ENCODE measurements at regions not wholly inside any gene's neighbourhood (a gene's known extent, or its start where the extent isn't known, plus 50 kb on each side); places are given as distances from the start of the nearest gene placed in this dataset.

DNA sequence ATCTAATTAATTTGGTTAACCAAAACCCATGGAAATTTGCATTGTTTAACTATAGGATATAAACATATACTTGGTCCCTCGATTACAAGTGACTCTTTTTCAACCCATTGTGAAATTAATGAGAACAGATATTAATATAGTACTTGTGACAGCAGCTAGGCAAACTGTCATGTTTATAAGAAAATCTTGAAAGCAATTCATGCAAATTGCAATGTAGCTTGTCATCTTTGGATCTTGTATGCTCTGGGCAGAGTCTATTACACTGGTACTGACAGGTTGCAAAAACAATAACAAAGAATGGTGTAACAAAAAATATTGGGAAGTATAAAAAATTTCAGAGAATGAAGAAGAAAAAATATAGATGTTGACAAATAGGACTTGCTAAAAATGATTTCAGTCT lies 941.0 kb downstream of the DNAH5 start:
- no peaks in the 10 kb centered on the region for H3K36me3 Mint-ChIP-seq (ENCODE audit: low read depth)
- no peaks in the 10 kb centered on the region for H3K9me3 Mint-ChIP-seq
- H3K4me3 Mint-ChIP-seq, result no peak overlapping the region
- TF ChIP-seq, protein P1, sequence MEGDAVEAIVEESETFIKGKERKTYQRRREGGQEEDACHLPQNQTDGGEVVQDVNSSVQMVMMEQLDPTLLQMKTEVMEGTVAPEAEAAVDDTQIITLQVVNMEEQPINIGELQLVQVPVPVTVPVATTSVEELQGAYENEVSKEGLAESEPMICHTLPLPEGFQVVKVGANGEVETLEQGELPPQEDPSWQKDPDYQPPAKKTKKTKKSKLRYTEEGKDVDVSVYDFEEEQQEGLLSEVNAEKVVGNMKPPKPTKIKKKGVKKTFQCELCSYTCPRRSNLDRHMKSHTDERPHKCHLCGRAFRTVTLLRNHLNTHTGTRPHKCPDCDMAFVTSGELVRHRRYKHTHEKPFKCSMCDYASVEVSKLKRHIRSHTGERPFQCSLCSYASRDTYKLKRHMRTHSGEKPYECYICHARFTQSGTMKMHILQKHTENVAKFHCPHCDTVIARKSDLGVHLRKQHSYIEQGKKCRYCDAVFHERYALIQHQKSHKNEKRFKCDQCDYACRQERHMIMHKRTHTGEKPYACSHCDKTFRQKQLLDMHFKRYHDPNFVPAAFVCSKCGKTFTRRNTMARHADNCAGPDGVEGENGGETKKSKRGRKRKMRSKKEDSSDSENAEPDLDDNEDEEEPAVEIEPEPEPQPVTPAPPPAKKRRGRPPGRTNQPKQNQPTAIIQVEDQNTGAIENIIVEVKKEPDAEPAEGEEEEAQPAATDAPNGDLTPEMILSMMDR (IDR thresholded peaks at IDR 0.05; ENCODE audit: unreplicated experiment in 3 of 3), result no peak
- H3K27me3 Mint-ChIP-seq (ENCODE audit: low read depth), result no peaks in the 10 kb centered on the region
- no peak overlapping the region for H3K27ac Mint-ChIP-seq
- no peaks in the 10 kb centered on the region for H3K4me1 Mint-ChIP-seq

- Mint-ChIP-seq H3K36me3 (ENCODE audit: low read depth) (no peaks in the 10 kb centered on the region), H3K4me1 (no peaks in the 10 kb centered on the region), H3K4me3 (no peak overlapping the region), H3K9me3 (no peaks in the 10 kb centered on the region), H3K27me3 (ENCODE audit: low read depth) (no peaks in the 10 kb centered on the region), H3K27ac (no peak overlapping the region)
- TF ChIP-seq, protein P1 (IDR thresholded peaks at IDR 0.05; ENCODE audit: unreplicated experiment in 3 of 3), result no peak
These were observed 944.8 kb downstream of the DNAH5 start for GRCh38 chr5:12999667-13000066.

- Mint-ChIP-seq H3K4me1 (no peaks in the 10 kb centered on the region), H3K36me3 (ENCODE audit: low read depth) (no peaks in the 10 kb centered on the region), H3K27me3 (ENCODE audit: low read depth) (no peaks in the 10 kb centered on the region), H3K4me3 (no peak overlapping the region), H3K27ac (no peak overlapping the region), H3K9me3 (no peaks in the 10 kb centered on the region)
- TF ChIP-seq, protein P1 (IDR thresholded peaks at IDR 0.05; ENCODE audit: unreplicated experiment in 3 of 3), result no peak
These were observed 959.3 kb downstream of the DNAH5 start for GRCh38 chr5:12985142-12985541.

DNA sequence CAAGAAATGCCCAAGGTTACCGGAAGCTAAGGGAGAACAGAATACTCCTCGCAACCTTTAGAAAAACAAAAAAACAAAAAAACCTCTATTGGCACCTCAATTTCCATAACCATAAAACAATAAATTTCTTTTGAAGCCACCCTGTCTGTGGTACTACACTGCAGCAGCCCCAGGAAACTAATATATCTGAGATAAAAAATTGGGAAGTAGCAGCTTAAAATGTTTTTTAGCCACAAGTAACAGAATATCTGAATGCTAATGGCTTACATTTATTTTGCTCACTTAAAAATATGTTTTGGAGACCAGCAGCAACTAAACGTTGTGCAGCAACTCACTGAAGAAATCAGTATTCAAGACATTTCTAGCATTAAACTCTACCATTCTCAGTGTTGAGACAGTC lies 969.6 kb downstream of the DNAH5 start:
- no peak overlapping the region for H3K4me3 Mint-ChIP-seq
- no peak overlapping the region for H3K27ac Mint-ChIP-seq
- no peaks in the 10 kb centered on the region for H3K9me3 Mint-ChIP-seq
- no peaks in the 10 kb centered on the region for H3K4me1 Mint-ChIP-seq
- TF ChIP-seq, protein P1 (IDR thresholded peaks at IDR 0.05; ENCODE audit: unreplicated experiment in 3 of 3), result no peak
- no peaks in the 10 kb centered on the region for H3K27me3 Mint-ChIP-seq (ENCODE audit: low read depth)
- no peaks in the 10 kb centered on the region for H3K36me3 Mint-ChIP-seq (ENCODE audit: low read depth)

- no peak overlapping the region for H3K27ac Mint-ChIP-seq
- no peak overlapping the region for H3K4me3 Mint-ChIP-seq
- H3K4me1 Mint-ChIP-seq, result no peaks in the 10 kb centered on the region
- H3K36me3 Mint-ChIP-seq (ENCODE audit: low read depth), result no peaks in the 10 kb centered on the region
- no peaks in the 10 kb centered on the region for H3K9me3 Mint-ChIP-seq
- TF ChIP-seq, protein P1 (IDR thresholded peaks at IDR 0.05; ENCODE audit: unreplicated experiment in 3 of 3), result no peak
- H3K27me3 Mint-ChIP-seq (ENCODE audit: low read depth), result no peaks in the 10 kb centered on the region
These were observed 978.7 kb downstream of the DNAH5 start for GRCh38 chr5:12965804-12966203.

DNA sequence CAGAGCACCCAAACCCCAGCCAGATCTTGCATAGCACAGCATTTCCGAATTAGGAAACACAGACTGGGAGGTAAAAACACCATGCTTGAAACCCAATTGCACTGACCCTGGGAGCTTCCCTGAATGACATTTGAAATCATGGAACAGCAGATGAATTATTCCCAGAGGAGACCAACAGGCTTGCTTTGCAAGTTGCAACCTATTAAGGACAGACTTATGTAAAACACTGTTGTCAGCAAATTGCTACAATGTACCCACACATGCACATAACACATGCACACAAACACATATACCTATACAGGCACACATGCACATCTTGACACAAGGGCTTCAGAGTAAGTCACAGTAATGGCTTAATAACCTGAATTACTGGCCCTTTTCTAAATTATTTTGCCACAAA lies 984.8 kb downstream of the DNAH5 start:
- TF ChIP-seq, protein P1 (IDR thresholded peaks at IDR 0.05; ENCODE audit: unreplicated experiment in 3 of 3), result no peak
- H3K4me3 Mint-ChIP-seq, result no peak overlapping the region

More for the DNA sequence above, 984.8 kb downstream of the DNAH5 start:
- Mint-ChIP-seq H3K9me3 (no peaks in the 10 kb centered on the region), H3K27ac (no peak overlapping the region), H3K27me3 (ENCODE audit: low read depth) (peaks cover 4% of the 10 kb centered on the region), H3K4me1 (no peaks in the 10 kb centered on the region), H3K36me3 (ENCODE audit: low read depth) (no peaks in the 10 kb centered on the region)

All from nephron (organoid).